GM23248 (cell line): ENCODE measurements at regions not wholly inside any gene's neighbourhood (a gene's known extent, or its start where the extent isn't known, plus 50 kb on each side); places are given as distances from the start of the nearest gene placed in this dataset.

Experiments
- DNase-seq: peaks from one replicate; pipeline ENCODE4 v3.0.0-alpha.2; 2015
- H2AFZ ChIP-seq: fragments of 200-600 bp; sonication (generic); 2 replicates; pipeline ENCODE4 v1.6.1; 2016; ENCODE audit warnings: antibody characterized with exemption
- H3F3A ChIP-seq: fragments of 200-600 bp; sonication (generic); 2 replicates; pipeline ENCODE4 v1.6.1; 2016; ENCODE audit warnings: mild to moderate bottlenecking, antibody characterized with exemption, mixed run types; ENCODE audit not compliant: insufficient read depth
- H3K27ac ChIP-seq: fragments of 200-600 bp; sonication (generic); 2 replicates; pipeline ENCODE4 v1.5.1; 2016; ENCODE audit warnings: mild to moderate bottlenecking
- H3K27me3 ChIP-seq: fragments of 200-600 bp; sonication (generic); replicated peaks from 2 replicates; pipeline ENCODE4 v1.6.1; 2016; ENCODE audit warnings: mild to moderate bottlenecking; ENCODE audit not compliant: insufficient read depth
- H3K36me3 ChIP-seq: fragments of 200-600 bp; sonication (generic); 2 replicates; pipeline ENCODE4 v1.6.1; 2016; ENCODE audit warnings: low read depth, mild to moderate bottlenecking
- H3K4me1 ChIP-seq: fragments of 200-600 bp; sonication (generic); 2 replicates; pipeline ENCODE4 v1.6.1; 2016; ENCODE audit warnings: mild to moderate bottlenecking; ENCODE audit not compliant: insufficient read depth
- H3K4me2 ChIP-seq: fragments of 200-600 bp; sonication (generic); one replicate; pipeline ENCODE4 v1.6.1; 2016; ENCODE audit warnings: mild to moderate bottlenecking; ENCODE audit not compliant: unreplicated experiment
- H3K4me3 ChIP-seq: fragments of 200-600 bp; sonication (generic); 2 replicates; pipeline ENCODE4 v1.5.1; 2016; ENCODE audit warnings: mild to moderate bottlenecking
- H3K79me2 ChIP-seq: fragments of 200-600 bp; sonication (generic); 2 replicates; pipeline ENCODE4 v1.6.1; 2016; ENCODE audit warnings: mild to moderate bottlenecking; ENCODE audit not compliant: insufficient read depth
- H3K9ac ChIP-seq: fragments of 200-600 bp; sonication (generic); 2 replicates; pipeline ENCODE4 v1.6.1; 2016; ENCODE audit warnings: mild to moderate bottlenecking
- H3K9me2 ChIP-seq: fragments of 200-600 bp; sonication (generic); 2 replicates; pipeline ENCODE4 v1.6.1; 2016; ENCODE audit warnings: mixed run types, mild to moderate bottlenecking, moderate library complexity; ENCODE audit not compliant: insufficient read depth
- H3K9me3 ChIP-seq: fragments of 200-600 bp; sonication (generic); one replicate; pipeline ENCODE4 v1.6.1; 2017; ENCODE audit warnings: low read depth
- H4K20me1 ChIP-seq: fragments of 200-600 bp; sonication (generic); 2 replicates; pipeline ENCODE4 v1.6.0; 2016; ENCODE audit not compliant: insufficient read depth
- EZH2 ChIP-seq: fragments of 200-600 bp; sonication (generic); IDR thresholded peaks from 2 replicates; pipeline ENCODE4 v1.6.1; 2018; ENCODE audit warnings: antibody characterized with exemption, mild to moderate bottlenecking; ENCODE audit not compliant: insufficient read depth, poor library complexity, severe bottlenecking
- EZH2phosphoT487 ChIP-seq: fragments of 200-600 bp; sonication (generic); IDR thresholded peaks from 2 replicates; pipeline ENCODE4 v1.6.1; 2018; ENCODE audit warnings: antibody characterized with exemption, moderate library complexity, mild to moderate bottlenecking, low read depth; ENCODE audit not compliant: insufficient read depth
- WGBS, 2 experiments: methylation state at CpG; one replicate each; pipeline ENCODE4 v1.1.6; 2015 to 2017; ENCODE audit warnings: low lambda C conversion rate in 2 of 2, low coverage in 1 of 2; ENCODE audit errors: missing lambda C conversion rate in 2 of 2; 5-methylcytosine and 5-hydroxymethylcytosine counted together
- in situ Hi-C: fragments of 300-500 bp; cut with MboI; formaldehyde crosslinking; loops from 2 replicates; pipeline ENCODE4 v1.15.0; 2020

DNA sequence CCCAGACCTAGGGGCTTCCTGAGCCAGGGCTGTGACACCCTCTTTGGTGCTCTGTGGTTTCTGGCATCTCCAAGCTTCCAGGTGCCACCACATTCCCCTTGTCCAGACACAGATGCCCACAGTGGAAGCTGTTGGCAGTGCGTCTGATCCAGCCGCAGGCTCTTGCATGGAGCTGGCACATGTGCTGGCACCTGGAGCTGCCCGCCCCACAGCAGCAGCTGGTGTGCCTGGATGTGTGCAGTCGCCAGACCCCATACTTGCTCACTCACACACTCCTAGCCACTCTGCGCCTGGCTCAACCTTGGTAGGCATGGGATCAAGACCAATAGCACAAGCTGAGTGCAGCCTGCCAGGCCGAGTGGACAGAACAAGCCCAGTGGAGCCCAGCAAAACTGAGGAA is 106.5 kb downstream of the LYZL1 start:
- no peaks in the 10 kb centered on the region for H4K20me1 ChIP-seq
- 67% methylated on average over 6 of the region's 6 CpGs for WGBS, 2 experiments
- in situ Hi-C loops, result no loop called here
- H2AFZ ChIP-seq, result no peak overlapping the region
- no peaks in the 10 kb centered on the region for H3K4me1 ChIP-seq
- no peak overlapping the region for H3K9ac ChIP-seq
- H3K4me3 ChIP-seq, result no peak overlapping the region
- H3K4me2 ChIP-seq, result no peak overlapping the region
- no peaks in the 10 kb centered on the region for H3K9me3 ChIP-seq
- peaks cover 23% of the 10 kb centered on the region for H3K27me3 ChIP-seq
- no peak for DNase-seq
- no peaks in the 10 kb centered on the region for H3K79me2 ChIP-seq
- no peak overlapping the region for H3K27ac ChIP-seq
- no peaks in the 10 kb centered on the region for H3K9me2 ChIP-seq
- H3F3A ChIP-seq, result no peaks in the 10 kb centered on the region
- TF ChIP-seq EZH2 (no peak), EZH2phosphoT487 (no peak)
- no peaks in the 10 kb centered on the region for H3K36me3 ChIP-seq

DNA sequence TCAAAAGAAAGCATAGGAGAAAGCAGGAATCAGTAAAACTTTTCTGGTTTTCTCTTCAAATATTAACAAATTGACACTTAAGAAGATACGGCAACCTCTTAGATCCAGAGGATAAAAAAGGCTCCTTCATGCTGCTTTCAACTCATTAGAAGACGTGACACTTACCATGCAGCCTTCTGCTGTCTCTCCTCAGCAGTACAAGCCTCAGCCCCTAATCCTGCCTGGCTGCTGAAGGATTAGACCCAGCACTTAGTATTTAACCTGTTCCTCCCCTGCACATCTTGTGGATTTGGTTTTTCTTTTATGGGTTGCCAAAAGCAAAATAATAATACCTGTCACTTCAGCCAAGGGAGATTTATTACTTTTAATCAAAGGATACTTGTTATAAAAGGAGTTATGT is 108.4 kb downstream of the LYZL1 start:
- no peak overlapping the region for H2AFZ ChIP-seq
- TF ChIP-seq EZH2phosphoT487 (no peak), EZH2 (no peak)
- WGBS, 2 experiments, result 57 to 75% methylated on average over 2 of the region's 2 CpGs
- H3K36me3 ChIP-seq, result no peaks in the 10 kb centered on the region
- no peaks in the 10 kb centered on the region for H3K4me1 ChIP-seq
- H3K4me3 ChIP-seq, result no peak overlapping the region
- H3K9me3 ChIP-seq, result no peaks in the 10 kb centered on the region
- H4K20me1 ChIP-seq, result no peaks in the 10 kb centered on the region
- no peak overlapping the region for H3K9ac ChIP-seq
- no peak overlapping the region for H3K4me2 ChIP-seq
- H3K79me2 ChIP-seq, result no peaks in the 10 kb centered on the region
- no peak overlapping the region for H3K27ac ChIP-seq
- no peaks in the 10 kb centered on the region for H3F3A ChIP-seq
- no peaks in the 10 kb centered on the region for H3K9me2 ChIP-seq
- in situ Hi-C loops, result no loop called here
- no peak for DNase-seq
- peaks cover 23% of the 10 kb centered on the region for H3K27me3 ChIP-seq

DNA sequence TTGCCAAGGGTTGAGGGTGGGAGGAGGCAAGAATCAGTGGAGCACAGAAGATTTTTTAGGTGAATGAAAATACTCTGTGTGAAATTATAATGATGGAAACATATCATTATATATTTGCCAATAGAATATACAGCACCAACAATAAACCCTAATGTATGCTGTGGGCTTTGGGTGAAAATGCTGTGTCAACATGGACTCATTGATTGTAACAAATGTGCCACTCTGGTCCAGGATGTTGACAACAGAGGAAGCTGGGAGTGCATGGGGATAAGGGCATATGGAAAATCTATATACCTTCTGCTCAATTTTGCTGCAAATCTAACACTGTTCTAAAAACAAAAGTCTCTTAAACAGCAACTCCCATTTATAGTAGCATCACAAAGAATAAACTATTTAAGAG is 114.3 kb downstream of the LYZL1 start:
- Histone ChIP-seq H3K4me1 (no peaks in the 10 kb centered on the region), H3K9ac (no peak overlapping the region), H3K9me3 (no peaks in the 10 kb centered on the region), H3K27me3 (no peaks in the 10 kb centered on the region; the same call in 1 of the 2 replicates), H3F3A (no peaks in the 10 kb centered on the region), H3K27ac (no peak overlapping the region), H2AFZ (no peak overlapping the region), H3K9me2 (no peaks in the 10 kb centered on the region), H3K4me2 (no peak overlapping the region), H3K36me3 (no peaks in the 10 kb centered on the region), H3K4me3 (no peak overlapping the region), H4K20me1 (no peaks in the 10 kb centered on the region), H3K79me2 (no peaks in the 10 kb centered on the region)
- TF ChIP-seq EZH2phosphoT487 (no peak), EZH2 (no peak)
- in situ Hi-C loops, result no loop called here
- DNase-seq, result no peak

DNA sequence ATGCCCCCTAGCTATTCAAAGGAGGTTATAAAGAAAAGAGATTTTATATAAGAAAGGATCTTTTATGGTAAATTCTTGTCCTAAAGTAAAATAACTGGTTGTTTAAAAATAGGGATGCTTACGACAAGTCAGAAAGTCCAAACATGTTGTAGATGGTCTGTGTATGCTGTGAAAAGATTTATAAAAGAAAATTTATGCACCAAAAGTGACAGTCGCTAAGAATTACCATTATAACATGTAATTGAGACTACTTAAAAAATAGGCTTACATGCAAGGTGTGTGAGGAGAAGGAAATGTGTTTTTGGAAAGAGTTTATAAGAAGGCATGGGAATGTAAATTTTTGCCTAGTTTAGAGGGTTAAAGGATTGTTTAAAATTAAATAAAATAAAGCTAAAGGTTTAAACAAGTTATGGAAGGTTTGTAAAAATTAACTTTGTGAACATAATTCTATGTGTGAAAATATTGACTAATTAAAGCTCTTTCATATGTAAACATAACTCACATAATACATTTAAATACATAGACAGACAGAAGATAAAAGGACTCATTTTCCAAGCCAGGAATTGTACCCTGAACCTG is 118.5 kb downstream of the LYZL1 start:
- TF ChIP-seq EZH2, result no peak
- no peak for TF ChIP-seq EZH2phosphoT487
- in situ Hi-C loops, result no loop called here
- Histone ChIP-seq H3K4me2 (no peak overlapping the region), H3K9me3 (no peaks in the 10 kb centered on the region), H3K27me3 (no peaks in the 10 kb centered on the region), H3K4me3 (no peak overlapping the region), H3K27ac (no peak overlapping the region), H3K36me3 (no peaks in the 10 kb centered on the region), H3F3A (peaks cover 7% of the 10 kb centered on the region; the same call in 1 of the 2 replicates), H3K79me2 (peaks cover 26% of the 10 kb centered on the region), H4K20me1 (no peaks in the 10 kb centered on the region), H3K9me2 (no peaks in the 10 kb centered on the region), H2AFZ (no peak overlapping the region), H3K4me1 (peaks cover 20% of the 10 kb centered on the region), H3K9ac (no peak overlapping the region)
- DNase-seq, result no peak
- 78 to 79% methylated on average over 2 of the region's 2 CpGs for WGBS, 2 experiments
